CD14-positive monocyte (primary cell): ENCODE measurements at regions not wholly inside any gene's neighbourhood (a gene's known extent, or its start where the extent isn't known, plus 50 kb on each side); places are given as distances from the start of the nearest gene placed in this dataset.

Source experiments
- DNase-seq, 3 donors: peaks; one replicate each; pipeline ENCODE4 v3.0.0-alpha.2; 2011 to 2022
- H2AFZ ChIP-seq: 2 replicates; pipeline ENCODE4 v1.6.0; 2012; ENCODE audit warnings: mild to moderate bottlenecking, low read depth, low read length, inconsistent platforms; ENCODE audit not compliant: insufficient read depth, poor library complexity, severe bottlenecking
- H3K27ac ChIP-seq, 2 donors: 1 replicate in 1 of 2; 2 replicates in 1 of 2; pipeline ENCODE4 v1.5.1; 2012 to 2013; ENCODE audit warnings: low read length in 2 of 2, control low read depth in 1 of 2, inconsistent platforms in 1 of 2, low read depth in 1 of 2, mild to moderate bottlenecking in 1 of 2
- H3K27me3 ChIP-seq, 2 donors: one replicate each; pipeline versions ENCODE4 v1.6.0 to v1.6.1; 2011 to 2013; ENCODE audit warnings: low read length in 2 of 2; ENCODE audit not compliant: control insufficient read depth in 2 of 2, insufficient read depth in 2 of 2
- H3K36me3 ChIP-seq, 2 donors: replicated peaks in 1 of 2; 1 replicate in 1 of 2; 2 replicates in 1 of 2; pipeline versions ENCODE4 v1.5.1 to v1.6.1; 2012 to 2013; ENCODE audit warnings: low read length in 2 of 2, control low read depth in 1 of 2, inconsistent platforms in 1 of 2, mild to moderate bottlenecking in 1 of 2; ENCODE audit not compliant: insufficient read depth in 2 of 2, control insufficient read depth in 1 of 2
- H3K4me1 ChIP-seq, 2 donors: 1 replicate in 1 of 2; 2 replicates in 1 of 2; pipeline versions ENCODE4 v1.5.1 to v1.6.1; 2012 to 2013; ENCODE audit warnings: low read length in 2 of 2, control low read depth in 1 of 2, inconsistent platforms in 1 of 2, mild to moderate bottlenecking in 1 of 2, moderate library complexity in 1 of 2; ENCODE audit not compliant: insufficient read depth in 2 of 2, control insufficient read depth in 1 of 2
- H3K4me2 ChIP-seq: replicated peaks from 2 replicates; pipeline ENCODE3; 2012; ENCODE audit warnings: low read length, moderate library complexity, mild to moderate bottlenecking; ENCODE audit not compliant: poor library complexity, severe bottlenecking; ENCODE audit errors: extremely low read depth
- H3K4me3 ChIP-seq, 3 experiments: fragments of 200-600 bp in 1 of 3; sonication (generic) in 1 of 3; replicated peaks in 1 of 3; 1 replicate in 2 of 3; 2 replicates in 1 of 3; pipeline ENCODE4 v1.5.1; 2011 to 2013; ENCODE audit warnings: low read length in 3 of 3, mild to moderate bottlenecking in 3 of 3, control low read depth in 2 of 3, low read depth in 2 of 3, inconsistent platforms in 1 of 3, moderate library complexity in 1 of 3
- H3K79me2 ChIP-seq: 2 replicates; pipeline ENCODE4 v1.6.0; 2012; ENCODE audit warnings: mild to moderate bottlenecking, control low read depth, inconsistent platforms, low read length, moderate library complexity; ENCODE audit not compliant: insufficient read depth
- H3K9ac ChIP-seq: 2 replicates; pipeline ENCODE4 v1.6.0; 2017; ENCODE audit warnings: low read length, mild to moderate bottlenecking; ENCODE audit not compliant: insufficient read depth, poor library complexity, severe bottlenecking
- H3K9me3 ChIP-seq, 2 donors: replicated peaks in 1 of 2; 1 replicate in 1 of 2; 2 replicates in 1 of 2; pipeline versions ENCODE4 v1.5.1 to v1.6.1; 2012 to 2013; ENCODE audit warnings: low read length in 2 of 2, control low read depth in 1 of 2; ENCODE audit not compliant: control insufficient read depth in 1 of 2, insufficient read depth in 1 of 2
- H4K20me1 ChIP-seq: 2 replicates; pipeline ENCODE4 v1.6.0; 2012; ENCODE audit warnings: mild to moderate bottlenecking, low read length, control low read depth, moderate library complexity; ENCODE audit not compliant: insufficient read depth
- H3K27ac Mint-ChIP-seq, 7 donors: one replicate each; pipeline ENCODE4 v1.8.0; 2020; ENCODE audit warnings: mild to moderate bottlenecking in 7 of 7, mixed read lengths in 7 of 7, moderate library complexity in 6 of 7, inconsistent platforms in 2 of 7
- H3K27me3 Mint-ChIP-seq, 3 donors: one replicate each; pipeline ENCODE4 v1.8.0; 2021 to 2022; ENCODE audit warnings: low read depth in 3 of 3, mild to moderate bottlenecking in 3 of 3, mixed read lengths in 3 of 3, moderate library complexity in 3 of 3, inconsistent platforms in 1 of 3
- H3K36me3 Mint-ChIP-seq, 2 donors: one replicate each; pipeline ENCODE4 v1.8.0; 2020; ENCODE audit warnings: mixed read lengths in 2 of 2, inconsistent platforms in 1 of 2, mild to moderate bottlenecking in 1 of 2
- H3K4me1 Mint-ChIP-seq: one replicate; pipeline ENCODE4 v1.8.0; 2020; ENCODE audit warnings: mild to moderate bottlenecking, mixed read lengths
- H3K4me3 Mint-ChIP-seq, 2 donors: one replicate each; pipeline ENCODE4 v1.8.0; 2020; ENCODE audit warnings: mild to moderate bottlenecking in 2 of 2, mixed read lengths in 2 of 2, moderate library complexity in 1 of 2
- H3K9me3 Mint-ChIP-seq, 7 donors: one replicate each; pipeline ENCODE4 v1.8.0; 2020 to 2022; ENCODE audit warnings: mixed read lengths in 7 of 7, mild to moderate bottlenecking in 6 of 7, moderate library complexity in 6 of 7, inconsistent platforms in 2 of 7
- WGBS: methylation state at CpG from one replicate; pipeline ENCODE4 v1.1.5; 2013; ENCODE audit warnings: missing lambda C conversion rate; ENCODE audit not compliant: insufficient coverage; 5-methylcytosine and 5-hydroxymethylcytosine counted together
- intact Hi-C, 2 donors: fragments of 100-400 bp; cut with micrococcal nuclease; formaldehyde crosslinking; loops; one replicate each; pipeline versions ENCODE4 v1.15.0 to v1.15.1; 2023
- TF ChIP-seq, protein P1 (sequence below): fragments of 200-600 bp; IDR thresholded peaks from one replicate; pipeline ENCODE4 v1.8.0; 2022; ENCODE audit warnings: antibody characterized with exemption, mild to moderate bottlenecking

DNA sequence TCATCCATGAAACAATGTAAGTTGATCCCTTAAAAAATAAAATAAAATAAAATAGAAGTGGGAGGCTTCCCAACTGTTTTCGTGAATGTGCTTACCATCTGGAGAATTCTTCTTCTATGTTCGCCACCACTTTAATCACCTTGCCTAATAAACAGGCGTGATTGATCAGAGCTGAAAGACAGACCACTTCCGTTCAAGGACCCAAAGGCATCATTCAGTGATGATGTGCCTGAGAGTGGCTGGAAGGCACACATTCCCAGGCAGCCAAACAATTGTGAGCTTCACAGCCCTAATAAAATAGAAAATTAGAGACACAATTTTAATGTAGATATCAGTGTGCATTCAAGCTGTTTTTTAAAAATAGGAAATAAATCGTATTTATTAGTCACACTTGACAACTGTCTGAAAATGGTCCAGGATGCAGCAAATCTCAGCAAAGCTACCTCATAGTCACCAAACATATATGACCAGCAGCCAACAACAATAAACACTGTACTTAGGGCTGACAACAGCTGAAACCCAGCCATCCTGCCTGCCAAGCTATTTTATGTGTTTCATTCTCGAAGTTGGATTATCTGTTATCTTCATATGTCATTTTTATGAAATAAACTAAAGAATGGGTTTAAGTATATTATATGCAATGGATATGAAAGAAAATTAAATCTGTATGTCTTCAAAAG lies 163.2 kb upstream of the FAM9B start:
- no peaks in the 10 kb centered on the region for H4K20me1 ChIP-seq
- Mint-ChIP-seq H3K27ac (no peak overlapping the region), H3K9me3 (peaks cover 0 to 2% (median 0%) of the 10 kb centered on the region in 7 donors), H3K4me1 (peaks cover 3% of the 10 kb centered on the region), H3K36me3 (no peaks in the 10 kb centered on the region), H3K4me3 (no peak overlapping the region), H3K27me3 (peaks cover 3 to 25% (median 9%) of the 10 kb centered on the region in 3 donors)
- no peaks in the 10 kb centered on the region for H3K79me2 ChIP-seq
- TF ChIP-seq, protein P1, sequence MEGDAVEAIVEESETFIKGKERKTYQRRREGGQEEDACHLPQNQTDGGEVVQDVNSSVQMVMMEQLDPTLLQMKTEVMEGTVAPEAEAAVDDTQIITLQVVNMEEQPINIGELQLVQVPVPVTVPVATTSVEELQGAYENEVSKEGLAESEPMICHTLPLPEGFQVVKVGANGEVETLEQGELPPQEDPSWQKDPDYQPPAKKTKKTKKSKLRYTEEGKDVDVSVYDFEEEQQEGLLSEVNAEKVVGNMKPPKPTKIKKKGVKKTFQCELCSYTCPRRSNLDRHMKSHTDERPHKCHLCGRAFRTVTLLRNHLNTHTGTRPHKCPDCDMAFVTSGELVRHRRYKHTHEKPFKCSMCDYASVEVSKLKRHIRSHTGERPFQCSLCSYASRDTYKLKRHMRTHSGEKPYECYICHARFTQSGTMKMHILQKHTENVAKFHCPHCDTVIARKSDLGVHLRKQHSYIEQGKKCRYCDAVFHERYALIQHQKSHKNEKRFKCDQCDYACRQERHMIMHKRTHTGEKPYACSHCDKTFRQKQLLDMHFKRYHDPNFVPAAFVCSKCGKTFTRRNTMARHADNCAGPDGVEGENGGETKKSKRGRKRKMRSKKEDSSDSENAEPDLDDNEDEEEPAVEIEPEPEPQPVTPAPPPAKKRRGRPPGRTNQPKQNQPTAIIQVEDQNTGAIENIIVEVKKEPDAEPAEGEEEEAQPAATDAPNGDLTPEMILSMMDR = no peak
- no peak overlapping the region for H2AFZ ChIP-seq
- H3K4me2 ChIP-seq = no peak overlapping the region
- H3K27ac ChIP-seq = no peak overlapping the region
- no peaks in the 10 kb centered on the region for H3K9me3 ChIP-seq
- no peaks in the 10 kb centered on the region for H3K4me1 ChIP-seq
- H3K36me3 ChIP-seq = no peaks in the 10 kb centered on the region
- intact Hi-C loops = no loop called here
- no peak overlapping the region for H3K4me3 ChIP-seq
- no peak for DNase-seq
- no CpG with 5 or more reads among the region's 6 CpGs for WGBS
- peaks cover 0 to 16% of the 10 kb centered on the region in 2 donors for H3K27me3 ChIP-seq
- no peak overlapping the region for H3K9ac ChIP-seq

DNA sequence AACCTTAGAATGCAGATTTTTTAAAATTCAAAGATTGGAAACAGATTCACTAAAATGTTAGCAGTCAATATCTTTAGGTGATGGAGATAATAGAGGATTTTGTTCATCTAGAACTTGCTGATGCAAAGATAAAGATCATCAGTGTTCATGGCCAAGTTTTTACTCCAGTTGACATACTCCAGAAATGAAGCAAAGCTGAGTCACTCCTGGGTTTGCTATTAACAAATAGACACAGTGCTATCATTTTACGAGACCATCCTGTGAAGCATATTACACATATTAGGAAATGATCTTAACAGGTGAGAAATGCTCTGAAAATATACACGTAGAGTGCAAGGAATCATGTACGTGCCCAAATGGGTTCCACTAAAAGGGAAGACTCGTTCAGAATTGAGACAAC lies 170.6 kb upstream of the FAM9B start:
- H3K36me3 Mint-ChIP-seq = no peaks in the 10 kb centered on the region
- Histone ChIP-seq H3K4me2 (no peak overlapping the region), H3K4me1 (no peaks in the 10 kb centered on the region), H3K27me3 (peaks cover 9 to 48% of the 10 kb centered on the region in 2 donors), H3K79me2 (no peaks in the 10 kb centered on the region), H4K20me1 (no peaks in the 10 kb centered on the region), H3K36me3 (no peaks in the 10 kb centered on the region), H3K4me3 (no peak overlapping the region), H3K27ac (no peak overlapping the region), H2AFZ (no peak overlapping the region), H3K9ac (no peak overlapping the region), H3K9me3 (no peaks in the 10 kb centered on the region)
- H3K4me1 Mint-ChIP-seq = peaks cover 10% of the 10 kb centered on the region
- H3K27ac Mint-ChIP-seq = no peak overlapping the region
- peaks cover 0 to 3% (median 0%) of the 10 kb centered on the region in 7 donors for H3K9me3 Mint-ChIP-seq
- no peak for DNase-seq
- peaks cover 18 to 52% (median 27%) of the 10 kb centered on the region in 3 donors for H3K27me3 Mint-ChIP-seq
- intact Hi-C loops = no loop called here
- TF ChIP-seq, protein P1 = no peak
- no peak overlapping the region for H3K4me3 Mint-ChIP-seq
- WGBS = no CpG with 5 or more reads among the region's 4 CpGs
